DOHH2 (cell line): ENCODE measurements at regions not wholly inside any gene's neighbourhood (a gene's known extent, or its start where the extent isn't known, plus 50 kb on each side); places are given as distances from the start of the nearest gene placed in this dataset.

Experiments
- H3F3A ChIP-seq: fragments of 200-600 bp; sonication (generic), shearing (Covaris generic); 2 replicates; pipeline ENCODE4 v1.6.0; 2016; ENCODE audit warnings: antibody characterized with exemption, mild to moderate bottlenecking; ENCODE audit not compliant: control insufficient read depth, insufficient read depth
- H3K27ac ChIP-seq: fragments of 200-600 bp; sonication (generic); 2 replicates; pipeline ENCODE4 v1.5.1; 2014; ENCODE audit warnings: low read depth, mild to moderate bottlenecking, low read length, moderate library complexity
- H3K27me3 ChIP-seq: fragments of 200-600 bp; sonication (generic); 2 replicates; pipeline ENCODE4 v1.6.1; 2014; ENCODE audit warnings: mild to moderate bottlenecking, low read length, mixed read lengths; ENCODE audit not compliant: control insufficient read depth
- H3K36me3 ChIP-seq: fragments of 200-600 bp; sonication (generic); 2 replicates; pipeline ENCODE4 v1.6.1; 2014; ENCODE audit warnings: mild to moderate bottlenecking, low read length, moderate library complexity, mixed read lengths; ENCODE audit not compliant: control insufficient read depth
- H3K4me1 ChIP-seq: fragments of 200-600 bp; sonication (generic); 2 replicates; pipeline ENCODE4 v1.6.1; 2014; ENCODE audit warnings: mild to moderate bottlenecking, low read length, mixed read lengths; ENCODE audit not compliant: control insufficient read depth
- H3K4me2 ChIP-seq: fragments of 200-600 bp; sonication (generic); 2 replicates; pipeline ENCODE4 v1.6.0; 2014; ENCODE audit warnings: mild to moderate bottlenecking, low read length, moderate library complexity
- H3K4me3 ChIP-seq: fragments of 200-600 bp; sonication (generic); 2 replicates; pipeline ENCODE4 v1.5.1; 2014; ENCODE audit warnings: mild to moderate bottlenecking, low read length, mixed read lengths
- H3K79me2 ChIP-seq: fragments of 200-600 bp; sonication (generic); 2 replicates; pipeline ENCODE4 v1.6.1; 2014; ENCODE audit warnings: mild to moderate bottlenecking, low read length, mixed read lengths; ENCODE audit not compliant: control insufficient read depth
- H3K9me2 ChIP-seq: fragments of 200-600 bp; sonication (generic); replicated peaks from 2 replicates; pipeline ENCODE4 v1.6.1; 2014; ENCODE audit warnings: mild to moderate bottlenecking, low read length, mixed read lengths; ENCODE audit not compliant: control insufficient read depth
- H3K9me3 ChIP-seq: fragments of 200-600 bp; sonication (generic); 2 replicates; pipeline ENCODE4 v1.6.1; 2014; ENCODE audit warnings: antibody characterized with exemption, low read length, mixed read lengths; ENCODE audit not compliant: control insufficient read depth, insufficient read depth
- H4K20me1 ChIP-seq: fragments of 200-600 bp; sonication (generic); 2 replicates; pipeline ENCODE4 v1.6.0; 2014; ENCODE audit warnings: low read depth, mild to moderate bottlenecking, antibody characterized with exemption, low read length, moderate library complexity; ENCODE audit not compliant: control insufficient read depth, insufficient read depth
- EZH2phosphoT487 ChIP-seq: fragments of 200-600 bp; sonication (generic); IDR thresholded peaks from 2 replicates; pipeline ENCODE4 v1.6.1; 2017; ENCODE audit warnings: borderline replicate concordance, mild to moderate bottlenecking, antibody characterized with exemption, low read length, moderate library complexity, mixed read lengths
- TF ChIP-seq, protein P1 (sequence below): fragments of 200-600 bp; sonication (generic); IDR thresholded peaks from one replicate; pipeline ENCODE4 v1.5.1; 2014; ENCODE audit warnings: antibody characterized with exemption, mild to moderate bottlenecking, low read depth, low read length; ENCODE audit not compliant: poor library complexity, severe bottlenecking

DNA sequence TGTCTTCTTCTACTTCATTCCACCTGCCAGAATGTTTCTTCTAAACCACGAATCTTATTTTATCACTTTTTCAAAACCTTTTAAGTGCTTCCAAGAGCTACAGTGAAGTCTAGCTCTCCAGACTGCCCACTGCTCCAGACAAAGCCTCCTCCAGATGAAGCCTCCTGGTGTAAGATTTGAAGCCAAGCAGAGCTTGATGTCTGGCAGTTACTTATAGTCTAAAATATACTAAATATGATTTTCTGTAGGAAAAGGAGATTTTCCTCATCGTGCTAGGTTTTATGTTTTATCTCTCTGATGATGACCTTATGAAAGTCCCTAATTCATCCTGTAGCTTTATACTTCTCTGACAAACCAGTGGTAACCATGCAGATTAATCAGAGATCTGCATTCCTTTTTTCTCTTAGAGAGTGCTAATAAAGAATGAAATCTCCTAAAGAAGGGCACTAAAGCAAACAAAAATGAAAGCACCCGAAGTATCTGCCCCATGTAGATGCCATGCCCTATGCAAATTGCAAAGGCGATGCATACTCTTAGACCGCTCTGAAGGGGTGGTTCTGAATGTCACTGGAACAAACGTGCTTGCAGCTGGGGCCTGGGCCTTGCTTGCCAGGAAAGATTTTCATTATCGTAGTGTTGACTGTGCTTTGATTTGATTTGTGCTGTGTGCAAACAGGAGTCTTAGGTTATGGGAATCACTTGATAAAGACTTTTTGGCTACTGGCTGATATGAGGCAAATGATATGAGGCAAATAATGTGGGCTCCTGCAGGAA lies 314.2 kb downstream of the PID1 start:
- H3K9me2 ChIP-seq, result no peaks in the 10 kb centered on the region
- TF ChIP-seq EZH2phosphoT487, result no peak
- TF ChIP-seq, protein P1, sequence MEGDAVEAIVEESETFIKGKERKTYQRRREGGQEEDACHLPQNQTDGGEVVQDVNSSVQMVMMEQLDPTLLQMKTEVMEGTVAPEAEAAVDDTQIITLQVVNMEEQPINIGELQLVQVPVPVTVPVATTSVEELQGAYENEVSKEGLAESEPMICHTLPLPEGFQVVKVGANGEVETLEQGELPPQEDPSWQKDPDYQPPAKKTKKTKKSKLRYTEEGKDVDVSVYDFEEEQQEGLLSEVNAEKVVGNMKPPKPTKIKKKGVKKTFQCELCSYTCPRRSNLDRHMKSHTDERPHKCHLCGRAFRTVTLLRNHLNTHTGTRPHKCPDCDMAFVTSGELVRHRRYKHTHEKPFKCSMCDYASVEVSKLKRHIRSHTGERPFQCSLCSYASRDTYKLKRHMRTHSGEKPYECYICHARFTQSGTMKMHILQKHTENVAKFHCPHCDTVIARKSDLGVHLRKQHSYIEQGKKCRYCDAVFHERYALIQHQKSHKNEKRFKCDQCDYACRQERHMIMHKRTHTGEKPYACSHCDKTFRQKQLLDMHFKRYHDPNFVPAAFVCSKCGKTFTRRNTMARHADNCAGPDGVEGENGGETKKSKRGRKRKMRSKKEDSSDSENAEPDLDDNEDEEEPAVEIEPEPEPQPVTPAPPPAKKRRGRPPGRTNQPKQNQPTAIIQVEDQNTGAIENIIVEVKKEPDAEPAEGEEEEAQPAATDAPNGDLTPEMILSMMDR, result no peak
- no peak overlapping the region for H3K4me2 ChIP-seq
- no peaks in the 10 kb centered on the region; the same call in 1 of the 2 replicates for H3K9me3 ChIP-seq
- no peaks in the 10 kb centered on the region for H3K79me2 ChIP-seq
- H4K20me1 ChIP-seq, result no peaks in the 10 kb centered on the region
- no peak overlapping the region for H3K4me3 ChIP-seq
- no peaks in the 10 kb centered on the region for H3K36me3 ChIP-seq
- H3K27ac ChIP-seq, result no peak overlapping the region
- no peaks in the 10 kb centered on the region for H3F3A ChIP-seq
- no peaks in the 10 kb centered on the region for H3K4me1 ChIP-seq
- H3K27me3 ChIP-seq, result no peaks in the 10 kb centered on the region

DNA sequence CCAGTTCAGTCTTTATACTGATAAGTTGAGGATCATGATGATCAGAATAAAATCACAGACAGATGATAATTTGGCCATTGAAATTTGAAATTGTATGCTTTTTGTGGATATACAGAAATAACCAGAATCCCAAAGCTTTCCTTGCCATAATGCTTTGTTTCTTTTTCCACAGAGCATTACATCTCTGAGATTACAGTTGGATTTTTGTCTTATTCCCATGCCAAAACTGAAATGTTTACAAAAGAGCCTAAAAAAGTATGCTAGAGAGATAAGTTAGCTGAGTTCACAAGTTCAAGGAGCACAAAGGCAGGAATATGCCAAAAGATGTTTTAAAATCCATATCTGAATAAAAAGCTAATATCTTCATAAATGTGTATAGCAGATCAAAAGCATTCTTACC lies 321.3 kb downstream of the PID1 start:
- H3K27ac ChIP-seq, result no peak overlapping the region
- H3K4me2 ChIP-seq, result no peak overlapping the region
- H3K9me3 ChIP-seq, result no peaks in the 10 kb centered on the region
- no peaks in the 10 kb centered on the region for H3F3A ChIP-seq
- H3K79me2 ChIP-seq, result no peaks in the 10 kb centered on the region
- H3K4me3 ChIP-seq, result no peak overlapping the region
- H3K4me1 ChIP-seq, result no peaks in the 10 kb centered on the region
- TF ChIP-seq, protein P1, result no peak
- TF ChIP-seq EZH2phosphoT487, result no peak
- H3K27me3 ChIP-seq, result no peaks in the 10 kb centered on the region
- no peaks in the 10 kb centered on the region for H3K36me3 ChIP-seq
- no peaks in the 10 kb centered on the region for H3K9me2 ChIP-seq
- H4K20me1 ChIP-seq, result no peaks in the 10 kb centered on the region

DNA sequence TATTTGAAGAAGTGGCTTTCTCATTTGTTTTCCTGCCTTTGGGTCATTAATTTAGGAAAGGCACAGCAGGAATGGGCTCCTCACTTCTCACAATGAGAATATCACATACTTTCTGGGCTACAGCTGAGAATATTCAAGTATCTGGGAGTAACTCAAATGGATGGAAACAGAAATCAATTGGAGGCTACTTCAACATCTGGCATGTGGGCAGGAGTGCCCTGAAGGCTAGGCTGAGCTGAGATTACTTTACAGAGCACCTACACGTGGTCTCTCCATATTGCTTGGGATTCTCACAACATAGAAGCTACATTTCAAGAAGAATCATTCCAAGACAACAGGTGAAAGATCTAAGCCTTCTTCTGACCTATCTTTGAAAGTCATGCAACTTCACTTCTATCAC lies 325.4 kb downstream of the PID1 start:
- H3K9me3 ChIP-seq, result no peaks in the 10 kb centered on the region

More for the DNA sequence above, 325.4 kb downstream of the PID1 start:
- Histone ChIP-seq H3K4me2 (no peak overlapping the region), H3F3A (no peaks in the 10 kb centered on the region), H4K20me1 (no peaks in the 10 kb centered on the region), H3K79me2 (no peaks in the 10 kb centered on the region), H3K4me1 (no peaks in the 10 kb centered on the region), H3K9me2 (no peaks in the 10 kb centered on the region), H3K4me3 (no peak overlapping the region), H3K27me3 (no peaks in the 10 kb centered on the region), H3K27ac (no peak overlapping the region), H3K36me3 (no peaks in the 10 kb centered on the region)
- TF ChIP-seq EZH2phosphoT487, result no peak
- TF ChIP-seq, protein P1, result no peak
